Mesenchymal stem cell (in vitro differentiated cells and primary cell): ENCODE measurements at regions not wholly inside any gene's neighbourhood (a gene's known extent, or its start where the extent isn't known, plus 50 kb on each side); places are given as distances from the start of the nearest gene placed in this dataset.

Experiments used
- DNase-seq: peaks from one replicate; pipeline ENCODE4 v3.0.0-alpha.2; 2013
- H2AFZ ChIP-seq: one replicate; pipeline ENCODE4 v1.6.1; 2013; ENCODE audit warnings: low read depth, mild to moderate bottlenecking, control low read depth, inconsistent platforms, low read length, moderate library complexity
- H2AK5ac ChIP-seq: 2 replicates; pipeline ENCODE4 v1.6.1; 2013; ENCODE audit warnings: low read length, moderate library complexity, mild to moderate bottlenecking, inconsistent platforms; ENCODE audit not compliant: severe bottlenecking
- H2BK120ac ChIP-seq: one replicate; pipeline ENCODE4 v1.6.1; 2013; ENCODE audit warnings: low read depth, mild to moderate bottlenecking, inconsistent platforms, low read length, moderate library complexity
- H2BK12ac ChIP-seq, 2 experiments: one replicate each; pipeline ENCODE4 v1.6.1; 2013; ENCODE audit warnings: inconsistent platforms in 2 of 2, low read length in 2 of 2, mild to moderate bottlenecking in 2 of 2, moderate library complexity in 2 of 2, control low read depth in 1 of 2
- H2BK15ac ChIP-seq: one replicate; pipeline ENCODE4 v1.6.1; 2013; ENCODE audit warnings: mild to moderate bottlenecking, low read depth, inconsistent platforms; ENCODE audit not compliant: poor library complexity, severe bottlenecking
- H2BK5ac ChIP-seq: 2 replicates; pipeline ENCODE4 v1.6.1; 2013; ENCODE audit warnings: low read depth, mild to moderate bottlenecking, low read length, control low read depth, inconsistent platforms; ENCODE audit not compliant: poor library complexity, severe bottlenecking
- H3K14ac ChIP-seq, 2 experiments: one replicate each; pipeline ENCODE4 v1.6.1; 2013; ENCODE audit warnings: inconsistent platforms in 2 of 2, low read length in 2 of 2, control low read depth in 1 of 2, mild to moderate bottlenecking in 1 of 2, moderate library complexity in 1 of 2
- H3K18ac ChIP-seq, 2 experiments: one replicate each; pipeline ENCODE4 v1.6.1; 2013; ENCODE audit warnings: inconsistent platforms in 2 of 2, low read length in 2 of 2, control low read depth in 1 of 2, low read depth in 1 of 2, mild to moderate bottlenecking in 1 of 2
- H3K23ac ChIP-seq, 2 experiments: one replicate each; pipeline ENCODE4 v1.6.1; 2013; ENCODE audit warnings: inconsistent platforms in 2 of 2, low read length in 2 of 2, mild to moderate bottlenecking in 2 of 2, moderate library complexity in 2 of 2, control low read depth in 1 of 2
- H3K27ac ChIP-seq: 2 replicates; pipeline ENCODE4 v1.5.1; 2013; ENCODE audit warnings: mild to moderate bottlenecking, moderate library complexity, low read length, control low read depth, inconsistent platforms; ENCODE audit not compliant: poor library complexity, severe bottlenecking
- H3K27me3 ChIP-seq, 2 experiments: 2 replicates each; pipeline versions ENCODE4 v1.6.1 to v1.7.0; 2013; ENCODE audit warnings: low read length in 2 of 2, mild to moderate bottlenecking in 2 of 2, moderate library complexity in 2 of 2, control low read depth in 1 of 2, inconsistent platforms in 1 of 2; ENCODE audit not compliant: control insufficient read depth in 1 of 2, insufficient read depth in 1 of 2
- H3K36me3 ChIP-seq, 2 experiments: 2 replicates each; pipeline versions ENCODE4 v1.6.1 to v1.7.0; 2013; ENCODE audit warnings: low read length in 2 of 2, control low read depth in 1 of 2, inconsistent platforms in 1 of 2, low read depth in 1 of 2, mild to moderate bottlenecking in 1 of 2; ENCODE audit not compliant: insufficient read depth in 2 of 2, control insufficient read depth in 1 of 2
- H3K4ac ChIP-seq, 2 experiments: one replicate each; pipeline ENCODE4 v1.6.1; 2013; ENCODE audit warnings: inconsistent platforms in 2 of 2, low read length in 2 of 2, mild to moderate bottlenecking in 2 of 2, moderate library complexity in 2 of 2, control low read depth in 1 of 2, low read depth in 1 of 2
- H3K4me1 ChIP-seq: 2 replicates; pipeline ENCODE4 v1.6.1; 2013; ENCODE audit warnings: low read depth, low read length, control low read depth; ENCODE audit not compliant: control insufficient read depth, insufficient read depth
- H3K4me2 ChIP-seq: 2 replicates; pipeline ENCODE4 v1.6.1; 2013; ENCODE audit warnings: low read length, mild to moderate bottlenecking, inconsistent platforms; ENCODE audit not compliant: poor library complexity, severe bottlenecking
- H3K4me3 ChIP-seq, 2 experiments: 2 replicates each; pipeline versions ENCODE4 v1.5.1 to v1.7.0; 2013; ENCODE audit warnings: low read length in 2 of 2, mild to moderate bottlenecking in 2 of 2, control low read depth in 1 of 2, low read depth in 1 of 2; ENCODE audit not compliant: insufficient read depth in 1 of 2
- H3K79me1 ChIP-seq: replicated peaks from 2 replicates; pipeline ENCODE4 v1.6.1; 2013; ENCODE audit warnings: mild to moderate bottlenecking, control low read depth, low read length, inconsistent platforms; ENCODE audit not compliant: poor library complexity, severe bottlenecking
- H3K9ac ChIP-seq: 2 replicates; pipeline ENCODE4 v1.7.0; 2013; ENCODE audit warnings: mild to moderate bottlenecking, low read length, moderate library complexity
- H3K9me3 ChIP-seq: 2 replicates; pipeline ENCODE4 v1.7.0; 2013; ENCODE audit warnings: mild to moderate bottlenecking, low read length; ENCODE audit not compliant: control insufficient read depth
- H4K8ac ChIP-seq: one replicate; pipeline ENCODE4 v1.6.1; 2013; ENCODE audit warnings: inconsistent platforms, mild to moderate bottlenecking, low read length, moderate library complexity
- H4K91ac ChIP-seq: one replicate; pipeline ENCODE4 v1.6.1; 2013; ENCODE audit warnings: mild to moderate bottlenecking, low read length, inconsistent platforms
- WGBS: methylation state at CpG from one replicate; pipeline ENCODE4 v1.1.7; 2013; ENCODE audit warnings: mixed read lengths; 5-methylcytosine and 5-hydroxymethylcytosine counted together

GRCh38 chr16:64084706-64085105 is 1037.2 kb downstream of the CDH11 start:
- no peaks in the 10 kb centered on the region for H3K4me1 ChIP-seq
- no peak for DNase-seq
- no peak overlapping the region for H2BK120ac ChIP-seq
- 100% methylated on average over 2 of the region's 3 CpGs for WGBS
- H3K27ac ChIP-seq = no peak overlapping the region
- H2BK15ac ChIP-seq = no peak overlapping the region
- H3K79me1 ChIP-seq = no peaks in the 10 kb centered on the region
- no peak overlapping the region for H3K23ac ChIP-seq
- H4K91ac ChIP-seq = no peak overlapping the region
- no peak overlapping the region for H3K9ac ChIP-seq
- H2AK5ac ChIP-seq = no peak overlapping the region
- H3K4ac ChIP-seq = no peak overlapping the region
- no peaks in the 10 kb centered on the region for H3K27me3 ChIP-seq
- H2BK5ac ChIP-seq = no peak overlapping the region
- no peak overlapping the region for H3K14ac ChIP-seq
- no peak overlapping the region for H4K8ac ChIP-seq
- no peaks in the 10 kb centered on the region for H3K36me3 ChIP-seq
- H3K18ac ChIP-seq = no peak overlapping the region
- H3K4me3 ChIP-seq = no peak overlapping the region
- no peak overlapping the region for H3K4me2 ChIP-seq
- no peaks in the 10 kb centered on the region for H3K9me3 ChIP-seq
- no peak overlapping the region for H2AFZ ChIP-seq
- H2BK12ac ChIP-seq = no peak overlapping the region

DNA sequence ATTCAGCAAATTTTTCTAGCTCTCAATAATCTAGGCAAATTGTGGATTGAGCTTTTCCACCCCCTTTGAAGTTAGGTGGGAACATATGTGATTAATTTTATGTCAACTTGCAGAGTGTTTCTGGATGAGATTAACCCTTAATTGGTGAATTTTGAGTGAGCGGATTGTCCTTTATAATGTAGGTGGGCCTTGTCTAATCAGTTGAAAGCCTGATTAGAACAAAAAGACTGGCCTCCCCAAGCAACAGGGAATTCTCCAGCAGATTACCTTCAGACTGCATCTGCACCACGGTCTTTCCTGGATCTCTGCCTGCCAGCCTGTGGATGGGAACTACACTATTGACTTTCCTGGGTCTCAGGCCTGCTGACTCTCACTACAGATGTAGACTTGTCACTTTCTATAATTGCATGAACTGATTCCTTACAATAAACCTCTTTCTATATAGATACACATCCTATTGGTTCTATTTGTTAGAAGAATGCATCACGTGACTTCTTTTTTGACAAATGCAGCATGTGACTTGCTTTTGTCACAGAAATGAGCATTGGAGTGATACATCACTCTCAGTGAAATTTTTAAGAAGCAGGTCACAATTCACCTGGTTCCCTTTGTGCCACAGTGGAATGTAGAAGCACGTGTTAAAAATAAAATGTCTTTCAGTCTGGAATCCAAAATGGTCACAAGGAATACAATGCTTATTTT is 1038.3 kb downstream of the CDH11 start:
- H2BK120ac ChIP-seq = no peak overlapping the region
- H4K91ac ChIP-seq = no peak overlapping the region
- no peak overlapping the region for H3K9ac ChIP-seq
- H4K8ac ChIP-seq = no peak overlapping the region
- H3K23ac ChIP-seq = no peak overlapping the region
- H3K4me2 ChIP-seq = no peak overlapping the region
- H3K4me1 ChIP-seq = no peaks in the 10 kb centered on the region
- H3K79me1 ChIP-seq = no peaks in the 10 kb centered on the region
- no peak overlapping the region for H3K14ac ChIP-seq
- no peak overlapping the region for H3K4ac ChIP-seq
- DNase-seq = no peak
- no peak overlapping the region for H3K27ac ChIP-seq
- WGBS = 89% methylated on average over 4 of the region's 4 CpGs
- no peak overlapping the region for H2AFZ ChIP-seq
- H2BK5ac ChIP-seq = no peak overlapping the region
- H2BK12ac ChIP-seq = no peak overlapping the region
- no peaks in the 10 kb centered on the region for H3K9me3 ChIP-seq
- no peak overlapping the region for H2BK15ac ChIP-seq
- no peak overlapping the region for H3K18ac ChIP-seq
- H2AK5ac ChIP-seq = no peak overlapping the region
- H3K27me3 ChIP-seq = no peaks in the 10 kb centered on the region
- no peaks in the 10 kb centered on the region for H3K36me3 ChIP-seq
- no peak overlapping the region for H3K4me3 ChIP-seq

- 100% methylated on average over 2 of the region's 2 CpGs for WGBS
Observed at GRCh38 chr16:64077242-64077641, 1044.6 kb downstream of the CDH11 start.

DNA sequence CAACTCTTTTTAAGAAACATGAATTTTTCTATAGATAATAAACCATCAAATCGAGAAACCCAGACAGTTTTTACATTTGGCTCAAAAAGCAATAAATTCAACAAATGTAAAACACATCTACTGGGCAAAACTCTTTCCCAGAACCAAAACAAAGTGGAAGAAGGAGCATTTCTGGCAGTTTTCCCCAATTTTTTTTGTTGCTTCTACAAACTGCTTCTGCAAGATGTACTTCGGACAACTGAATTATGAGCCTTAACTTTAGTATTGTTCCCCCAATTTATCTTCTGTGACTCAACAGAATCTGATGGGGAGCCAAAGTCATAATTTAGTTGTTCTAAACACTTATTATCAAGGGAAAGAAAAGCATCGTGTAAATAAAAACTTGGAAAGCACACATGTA is 1047.2 kb downstream of the CDH11 start:
- H4K91ac ChIP-seq = no peak overlapping the region
- WGBS = 86% methylated on average over 1 of the region's 3 CpGs
- H3K27ac ChIP-seq = no peak overlapping the region
- H3K4ac ChIP-seq = no peak overlapping the region
- H3K23ac ChIP-seq = no peak overlapping the region
- no peak overlapping the region for H2BK120ac ChIP-seq
- no peak overlapping the region for H2BK5ac ChIP-seq
- no peak overlapping the region for H3K4me2 ChIP-seq
- H3K14ac ChIP-seq = no peak overlapping the region
- H3K4me1 ChIP-seq = no peaks in the 10 kb centered on the region
- no peak overlapping the region for H3K4me3 ChIP-seq
- no peak overlapping the region for H2AFZ ChIP-seq
- H2BK12ac ChIP-seq = no peak overlapping the region
- H3K9ac ChIP-seq = no peak overlapping the region
- no peaks in the 10 kb centered on the region for H3K79me1 ChIP-seq
- no peak overlapping the region for H2BK15ac ChIP-seq
- no peak overlapping the region for H3K18ac ChIP-seq
- H3K9me3 ChIP-seq = no peaks in the 10 kb centered on the region
- no peaks in the 10 kb centered on the region for H3K36me3 ChIP-seq
- no peak overlapping the region for H2AK5ac ChIP-seq
- H3K27me3 ChIP-seq = no peaks in the 10 kb centered on the region
- DNase-seq = no peak
- no peak overlapping the region for H4K8ac ChIP-seq

More at GRCh38 chr16:64077242-64077641, 1044.6 kb downstream of the CDH11 start:
- no peaks in the 10 kb centered on the region for H3K4me1 ChIP-seq
- no peak overlapping the region for H2AK5ac ChIP-seq
- no peak overlapping the region for H4K8ac ChIP-seq
- H2BK120ac ChIP-seq = no peak overlapping the region
- H2BK15ac ChIP-seq = no peak overlapping the region
- H3K27ac ChIP-seq = no peak overlapping the region
- no peaks in the 10 kb centered on the region for H3K9me3 ChIP-seq
- H3K18ac ChIP-seq = no peak overlapping the region
- no peak overlapping the region for H3K23ac ChIP-seq
- H3K36me3 ChIP-seq = no peaks in the 10 kb centered on the region
- DNase-seq = no peak
- H3K9ac ChIP-seq = no peak overlapping the region
- no peaks in the 10 kb centered on the region for H3K79me1 ChIP-seq
- H2BK12ac ChIP-seq = no peak overlapping the region
- H3K4me2 ChIP-seq = no peak overlapping the region
- H3K14ac ChIP-seq = no peak overlapping the region
- no peak overlapping the region for H2AFZ ChIP-seq
- H3K4ac ChIP-seq = no peak overlapping the region
- no peak overlapping the region for H3K4me3 ChIP-seq
- no peak overlapping the region for H4K91ac ChIP-seq
- H2BK5ac ChIP-seq = no peak overlapping the region
- H3K27me3 ChIP-seq = no peaks in the 10 kb centered on the region
